ENCODE measurements at regions not wholly inside any gene's neighbourhood (a gene's known extent, or its start where the extent isn't known, plus 50 kb on each side); places are given as distances from the start of the nearest gene placed in this dataset.
A peak's percentile ranks its signal among the peaks of the same experiment; 100 is the strongest.
"Not testable (repeated sequence)": the region's sequence is repeated elsewhere in the genome, so short reads cannot be mapped to it uniquely, and the experiment has no call there.

DNA sequence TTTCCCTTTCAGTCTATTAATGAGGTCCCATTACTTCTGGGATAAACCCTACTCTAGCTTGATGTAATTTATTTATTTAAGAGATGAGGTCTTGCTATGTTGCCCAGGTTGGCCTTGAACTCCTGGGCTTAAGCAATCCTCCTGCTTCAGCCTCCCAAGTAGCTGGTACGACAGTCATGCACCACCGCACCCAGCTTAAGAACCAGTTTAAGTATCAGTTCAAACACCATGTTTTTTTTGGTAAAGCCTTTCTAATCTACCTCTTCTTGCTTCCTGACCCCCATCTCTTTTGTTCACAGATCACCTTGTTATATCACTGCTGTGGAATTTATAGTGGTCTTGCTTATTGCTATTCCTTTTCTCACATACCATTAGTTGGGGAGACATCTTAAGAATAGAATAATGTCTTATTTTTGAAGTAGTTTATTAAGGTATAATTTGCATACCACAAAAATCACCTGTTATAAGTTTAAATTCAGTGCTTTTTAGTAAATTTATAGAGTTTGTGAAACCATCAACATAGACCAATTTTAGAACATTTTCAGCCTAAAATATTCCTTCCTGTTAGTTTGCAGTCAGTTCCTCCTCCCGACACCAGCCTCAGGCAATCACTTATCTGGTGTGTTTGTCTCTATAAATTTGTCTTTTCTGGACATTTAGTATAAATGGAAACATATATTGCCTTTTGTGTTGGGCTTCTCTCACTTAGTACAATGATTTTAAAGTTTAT, 257.9 kb downstream of the PDCD6IP start:
- DNase-seq (ENCODE audit: low spot score), result no peak
- no peak for FAIRE-seq

DNA sequence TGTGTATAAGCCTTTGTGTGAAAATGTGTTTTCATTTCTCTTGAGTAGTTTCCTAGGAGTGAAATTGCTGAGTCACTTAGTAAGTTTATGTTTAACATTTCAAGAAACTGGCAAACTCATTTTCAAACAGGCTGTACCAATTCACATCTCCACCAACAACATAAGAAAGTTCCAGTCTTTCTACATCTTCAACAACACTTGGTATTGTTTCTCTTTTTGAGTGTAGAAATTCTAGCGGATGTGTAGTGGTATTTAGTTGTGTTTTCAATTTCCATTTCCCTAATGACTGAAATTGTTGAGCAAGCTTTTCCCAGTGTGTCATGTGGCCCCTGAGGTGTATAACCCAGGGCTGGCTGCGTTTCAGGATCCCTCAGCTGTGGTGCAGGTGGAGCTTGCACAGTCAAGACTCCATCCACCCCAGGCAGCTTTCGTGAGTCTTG, 258.5 kb downstream of the PDCD6IP start:
- peak; percentile 12 for DNase-seq (ENCODE audit: low spot score)
- FAIRE-seq, result peak; percentile 62

DNA sequence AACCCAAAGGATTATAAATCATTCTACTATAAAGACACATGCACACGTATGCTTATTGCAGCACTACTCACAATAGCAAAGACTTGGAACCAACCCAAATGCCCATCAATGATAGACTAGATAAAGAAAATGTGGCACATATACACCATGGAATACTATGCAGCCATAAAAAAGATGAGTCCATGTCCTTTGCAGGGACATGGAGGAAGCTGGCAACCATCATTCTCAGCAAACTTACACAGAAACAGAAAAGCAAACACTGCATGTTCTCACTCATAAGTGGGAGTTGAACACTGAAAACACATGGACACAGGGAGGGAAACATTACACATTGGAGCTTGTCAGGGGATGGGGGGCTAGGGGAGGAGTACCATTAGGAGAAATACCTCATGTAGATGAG, 262.6 kb downstream of the PDCD6IP start:
- FAIRE-seq; DNase-seq (ENCODE audit: low spot score): not testable (repeated sequence)

DNA sequence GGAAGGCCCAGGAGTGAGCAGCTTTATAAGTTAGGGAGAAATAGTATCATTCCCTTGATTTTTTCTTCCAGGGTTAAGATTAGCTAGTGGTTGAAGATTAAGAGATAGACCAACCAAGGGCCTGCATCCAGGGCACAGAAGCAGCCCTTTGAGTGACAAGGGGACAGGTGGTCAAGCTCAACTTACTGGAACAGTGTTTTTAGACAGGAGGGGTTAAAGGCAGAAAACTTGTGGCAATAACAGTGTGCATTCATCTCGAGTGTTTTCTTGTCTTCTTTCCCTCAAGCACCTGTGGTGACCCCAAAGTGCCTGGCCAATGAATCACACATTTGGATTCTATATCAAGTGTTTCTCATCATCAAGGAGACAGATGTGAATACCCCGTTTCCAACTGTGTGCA, 267.5 kb downstream of the PDCD6IP start:
- FAIRE-seq (no peak), DNase-seq (ENCODE audit: low spot score) (no peak)

DNA sequence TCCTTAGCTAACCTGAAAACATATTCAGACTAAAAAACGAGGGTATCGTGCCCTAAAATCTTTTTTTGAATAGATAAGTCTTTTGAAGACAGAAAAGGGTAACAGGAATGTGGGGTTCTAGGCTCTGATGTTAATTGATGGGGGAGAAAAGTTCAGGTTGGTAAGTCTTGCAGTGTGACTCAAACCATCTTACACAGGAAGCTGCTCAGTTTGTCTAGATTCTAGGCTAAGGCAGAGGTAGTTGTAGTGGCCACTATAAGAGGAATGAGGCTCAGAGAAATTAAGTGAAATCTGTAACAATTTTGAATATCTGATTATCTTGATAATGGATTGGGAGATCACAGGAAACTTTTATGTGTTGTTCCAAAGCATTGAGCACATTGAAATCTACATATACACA, 267.9 kb downstream of the PDCD6IP start:
- no peak for FAIRE-seq

DNA sequence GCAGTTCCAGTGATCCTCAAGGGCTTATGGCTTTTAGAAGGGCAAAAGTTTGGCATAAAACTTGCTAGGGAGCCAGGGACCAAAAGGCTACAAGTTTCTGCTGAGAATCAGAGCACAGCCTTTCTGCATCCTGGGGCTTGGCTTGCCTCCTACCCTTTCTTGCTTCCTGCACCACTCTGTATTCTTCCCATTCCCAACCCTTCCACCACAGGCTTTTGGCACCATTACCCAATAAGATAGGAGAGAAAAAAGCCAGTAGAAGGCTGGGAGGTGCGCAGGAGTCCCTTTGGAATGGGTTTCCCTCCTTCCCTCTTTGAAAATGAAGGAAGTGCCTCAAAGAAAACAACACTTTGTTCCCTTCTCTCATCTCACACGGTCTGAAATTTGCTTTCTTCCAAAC, 268.6 kb downstream of the PDCD6IP start:
- FAIRE-seq (no peak), DNase-seq (ENCODE audit: low spot score) (no peak)

More for the DNA sequence above, 267.9 kb downstream of the PDCD6IP start:
- no peak for DNase-seq (ENCODE audit: low spot score)

DNA sequence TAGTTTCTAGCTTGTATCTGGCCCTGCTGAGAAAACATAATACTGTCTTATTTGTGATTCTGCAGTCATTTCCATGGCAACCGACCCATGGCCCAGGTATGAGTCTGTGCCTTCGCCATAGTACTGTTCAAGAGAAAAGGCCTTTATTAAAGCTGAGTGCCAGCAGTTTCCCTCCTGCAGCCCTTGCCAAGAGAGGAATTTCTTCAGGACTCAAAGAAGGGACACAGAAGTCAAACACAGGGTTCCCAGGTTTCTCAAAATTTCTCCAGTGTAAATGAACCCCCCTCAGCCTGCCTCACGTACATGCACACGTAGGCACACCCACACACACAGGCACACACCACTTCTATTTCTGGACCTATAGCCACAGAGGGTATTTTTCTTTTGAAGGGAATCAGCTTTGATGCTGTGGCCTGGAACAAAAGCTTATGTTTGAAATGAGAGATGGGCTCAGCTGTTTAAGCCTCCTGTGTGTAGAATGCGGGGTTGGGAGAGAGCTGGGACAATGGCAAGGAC, 269.2 kb downstream of the PDCD6IP start:
- no peak for DNase-seq (ENCODE audit: low spot score)
- FAIRE-seq, result no peak

DNA sequence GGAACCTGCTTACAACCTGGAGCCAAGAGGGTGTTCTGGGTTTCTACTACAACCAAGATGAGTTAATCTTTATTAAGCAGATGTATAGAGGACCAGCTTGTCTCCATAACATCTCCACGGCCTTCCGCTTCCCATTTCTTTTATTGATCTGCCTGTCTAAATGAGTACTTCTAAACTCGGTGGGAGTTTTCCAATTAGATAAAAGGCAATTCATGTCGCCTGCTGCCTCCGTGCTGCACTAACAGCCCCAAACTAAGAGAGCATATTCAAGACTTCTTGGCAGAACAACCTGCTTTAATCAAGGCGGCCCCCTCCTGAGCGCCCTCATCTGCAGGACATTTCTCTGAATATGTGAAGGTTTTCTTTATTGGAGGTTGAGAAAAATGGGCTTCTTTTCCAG, 270.1 kb downstream of the PDCD6IP start:
- DNase-seq (ENCODE audit: low spot score) (no peak), FAIRE-seq (no peak)

DNA sequence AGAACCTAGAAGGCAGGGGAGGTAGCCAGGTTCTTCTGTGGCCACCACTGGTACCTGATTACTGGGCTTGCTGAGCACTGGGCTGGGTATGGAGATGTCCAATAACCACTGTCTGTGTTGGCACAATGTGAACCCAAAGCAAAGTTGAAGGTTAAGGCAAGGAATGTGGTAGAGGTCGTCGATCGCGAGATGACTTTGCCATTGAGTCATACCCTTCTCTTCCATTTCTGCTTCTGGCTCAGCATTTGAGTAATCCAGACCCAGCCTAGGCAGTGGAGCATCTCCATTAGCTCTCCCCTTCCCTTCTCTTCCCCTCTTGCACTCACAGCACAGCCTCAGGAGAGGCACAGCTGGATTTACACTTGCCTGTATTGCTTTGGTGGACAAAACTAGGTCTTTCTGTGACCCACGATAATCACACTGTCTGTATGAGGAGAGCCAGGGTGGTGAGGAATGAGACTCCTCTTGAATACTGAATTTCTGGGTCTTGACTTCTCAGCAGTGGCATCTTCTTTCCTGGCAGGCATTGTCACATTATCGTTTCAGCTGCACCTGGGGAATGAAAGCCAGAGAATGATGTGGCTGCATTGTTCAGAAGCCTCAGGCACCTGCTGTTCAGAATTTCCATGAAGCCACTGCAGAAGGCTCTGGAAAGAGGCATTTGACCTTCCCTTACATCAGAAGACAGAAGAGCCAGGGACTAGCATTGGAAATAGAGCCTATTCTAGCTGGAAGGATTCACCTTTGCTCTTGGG, 272.6 kb downstream of the PDCD6IP start:
- DNase-seq (ENCODE audit: low spot score), result no peak
- no peak for FAIRE-seq

DNA sequence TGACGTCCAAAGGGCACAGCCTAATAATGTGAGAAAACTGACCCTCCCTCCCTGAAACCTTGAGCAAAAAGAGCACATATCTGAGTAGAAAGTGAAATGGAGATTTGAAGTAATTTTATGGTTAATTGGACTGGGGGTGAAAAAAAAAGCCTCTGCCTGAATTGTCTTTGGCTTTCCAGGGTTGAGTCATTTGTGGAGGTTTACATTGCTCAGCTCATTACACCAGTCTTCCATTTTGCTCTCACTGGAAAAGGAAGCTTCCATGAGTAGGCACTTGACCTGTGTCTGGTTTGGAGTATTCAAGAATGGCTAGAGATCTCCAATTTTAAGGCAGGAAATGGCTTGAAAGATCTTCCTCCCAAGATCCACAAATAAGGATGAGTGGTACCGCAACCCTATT, 273.9 kb downstream of the PDCD6IP start:
- FAIRE-seq (no peak), DNase-seq (ENCODE audit: low spot score) (no peak)

DNA sequence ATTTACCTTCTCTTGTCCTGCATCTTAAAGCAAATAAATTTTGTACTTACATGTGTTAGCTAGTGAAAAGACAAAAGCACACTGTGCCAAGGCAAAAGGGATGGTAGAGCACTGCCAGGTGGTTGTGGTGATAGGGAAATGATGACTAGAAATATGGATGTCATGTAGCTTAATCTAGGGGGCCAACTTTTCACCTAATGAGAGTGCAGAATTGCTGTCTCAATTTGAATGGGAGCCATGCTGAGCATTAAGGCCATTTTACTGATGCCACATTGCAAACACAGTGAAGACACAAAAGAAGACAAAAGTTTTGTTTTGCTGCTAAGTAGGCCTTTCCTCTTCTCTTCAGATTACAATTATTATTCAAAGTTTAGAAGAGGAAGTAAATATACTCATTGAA, 274.7 kb downstream of the PDCD6IP start:
- no peak for FAIRE-seq
- DNase-seq (ENCODE audit: low spot score), result no peak

DNA sequence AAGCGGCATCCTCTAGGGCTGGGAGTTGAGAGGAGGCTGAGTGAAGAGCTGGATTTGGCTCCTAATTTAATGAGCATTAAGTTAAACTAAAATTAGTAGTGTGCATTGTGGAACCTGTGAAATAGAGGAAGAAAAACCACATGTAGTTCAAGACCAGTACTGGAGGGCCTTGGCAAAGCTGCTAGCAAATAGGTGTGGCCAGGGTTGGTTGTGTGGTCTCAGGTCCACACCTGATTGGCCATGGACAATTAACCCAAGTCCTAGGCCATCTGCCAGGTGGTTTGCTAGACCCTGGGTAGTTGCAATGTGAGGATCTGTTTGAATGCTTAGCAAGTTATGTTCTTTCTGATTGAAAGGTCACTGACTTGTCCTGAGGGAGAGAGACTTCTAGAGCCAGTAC, 275.5 kb downstream of the PDCD6IP start:
- DNase-seq (ENCODE audit: low spot score), result no peak
- FAIRE-seq, result no peak

DNA sequence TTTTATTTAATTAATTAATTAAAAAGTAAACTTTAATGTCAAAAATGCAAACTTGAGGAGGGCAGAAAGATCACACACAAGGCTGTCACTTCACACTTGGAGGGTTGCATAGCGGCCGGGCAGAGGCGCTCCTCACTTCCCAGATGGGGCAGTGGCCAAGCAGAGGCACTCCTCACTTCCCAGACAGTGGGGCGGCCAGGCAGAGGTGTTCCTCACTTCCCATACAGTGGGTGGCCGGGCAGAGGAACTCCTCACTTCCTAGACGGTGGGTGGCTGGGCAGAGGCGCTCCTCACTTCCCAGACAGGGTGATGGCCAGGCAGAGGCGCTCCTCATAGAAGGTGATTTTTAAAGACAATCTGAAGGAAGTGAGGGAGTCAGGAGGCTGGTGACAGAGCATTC, 277.5 kb downstream of the PDCD6IP start:
- no peak for FAIRE-seq

DNA sequence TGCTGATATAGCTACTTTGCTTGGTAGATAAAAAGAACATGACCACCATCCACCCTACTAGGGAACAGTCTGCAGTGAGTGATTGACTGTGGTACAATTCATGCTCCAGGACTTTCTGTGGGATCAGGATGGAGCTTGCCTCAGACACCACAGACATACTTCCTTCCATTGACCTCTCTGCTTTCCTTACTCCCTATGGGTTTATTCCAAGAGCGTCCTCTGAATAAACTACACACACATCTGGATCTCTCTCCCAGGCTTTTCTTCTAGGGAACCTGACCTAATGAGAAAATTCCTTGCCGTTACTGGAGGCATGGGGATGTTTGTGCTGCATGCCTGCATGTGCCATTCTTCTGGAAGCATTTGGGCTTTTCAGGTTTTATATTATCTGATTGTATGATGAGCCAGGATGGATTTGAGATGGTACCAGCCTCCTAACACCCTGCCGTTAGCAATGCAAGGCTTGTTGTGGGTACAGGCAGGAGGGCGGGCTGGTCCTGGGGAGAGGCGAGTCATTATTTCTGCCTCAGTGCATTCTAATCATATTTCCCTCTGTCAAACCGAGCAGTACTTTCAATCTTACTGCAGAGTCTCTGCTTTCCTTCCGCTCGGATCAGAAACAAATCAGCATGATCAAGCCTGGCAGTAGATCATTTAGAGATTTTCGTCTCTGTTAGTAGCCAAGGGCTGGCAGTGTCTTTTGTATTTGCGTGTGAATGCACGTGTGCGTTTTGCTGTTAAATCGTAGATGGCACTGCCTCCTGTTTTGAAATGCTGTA, 279.2 kb downstream of the PDCD6IP start:
- FAIRE-seq (no peak), DNase-seq (ENCODE audit: low spot score) (no peak)

More for the DNA sequence above, 277.5 kb downstream of the PDCD6IP start:
- no peak for DNase-seq (ENCODE audit: low spot score)

DNA sequence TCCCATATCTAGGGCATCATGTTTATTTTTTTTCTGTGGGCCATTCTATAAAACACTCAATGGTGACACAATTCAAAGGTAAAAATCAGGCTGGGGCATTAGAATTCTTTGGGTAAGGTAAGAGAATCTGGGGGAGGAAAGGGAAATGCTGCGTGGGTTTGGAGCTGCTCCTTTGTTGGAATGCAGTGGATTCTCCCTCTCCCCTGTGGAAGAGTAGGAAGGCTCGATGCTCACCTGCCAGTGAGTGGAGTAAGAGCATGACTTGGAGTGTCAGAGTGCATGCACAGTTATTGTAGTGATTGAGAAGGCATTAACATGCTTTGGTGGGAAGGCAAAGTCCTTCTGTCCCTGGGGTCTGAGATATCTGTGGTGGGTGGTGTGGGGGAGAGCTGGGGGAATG, 280.0 kb downstream of the PDCD6IP start:
- FAIRE-seq (no peak), DNase-seq (ENCODE audit: low spot score) (no peak)

DNA sequence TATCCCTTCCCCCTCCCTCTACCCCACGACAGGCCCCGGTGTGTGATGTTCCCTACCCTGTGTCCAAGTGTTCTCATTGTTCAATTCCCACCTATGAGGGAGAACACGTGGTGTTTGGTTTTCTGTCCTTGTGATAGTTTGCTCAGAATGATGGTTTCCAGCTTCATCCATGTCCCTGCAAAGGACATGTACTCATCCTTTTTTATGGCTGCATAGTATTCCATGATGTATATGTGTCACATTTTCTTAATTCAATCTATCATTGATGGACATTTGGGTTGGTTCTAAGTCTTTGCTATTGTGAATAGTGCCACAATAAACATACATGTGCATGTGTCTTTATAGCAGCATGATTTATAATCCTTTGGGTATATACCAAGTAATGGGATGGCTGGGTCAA, 281.4 kb downstream of the PDCD6IP start:
- not testable (repeated sequence) for FAIRE-seq; DNase-seq (ENCODE audit: low spot score)

DNA sequence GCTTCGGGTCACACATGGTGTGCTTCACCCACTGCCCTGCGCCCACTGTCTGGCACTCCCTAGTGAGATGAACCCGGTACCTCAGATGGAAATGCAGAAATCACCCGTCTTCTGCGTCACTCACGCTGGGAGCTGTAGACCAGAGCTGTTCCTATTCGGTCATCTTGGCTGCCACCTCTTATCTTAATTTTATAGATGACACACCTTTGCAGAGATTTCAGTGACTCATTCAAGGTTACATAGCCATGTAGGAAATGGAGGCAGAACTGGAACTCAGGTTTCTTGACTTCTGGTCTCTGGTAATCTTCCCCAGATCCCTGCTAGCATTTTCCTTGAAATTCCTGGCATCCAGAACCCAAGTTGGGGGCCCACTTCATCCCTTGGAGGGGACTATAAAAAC, 291.9 kb downstream of the PDCD6IP start:
- FAIRE-seq; DNase-seq (ENCODE audit: low spot score): not testable (repeated sequence)

DNA sequence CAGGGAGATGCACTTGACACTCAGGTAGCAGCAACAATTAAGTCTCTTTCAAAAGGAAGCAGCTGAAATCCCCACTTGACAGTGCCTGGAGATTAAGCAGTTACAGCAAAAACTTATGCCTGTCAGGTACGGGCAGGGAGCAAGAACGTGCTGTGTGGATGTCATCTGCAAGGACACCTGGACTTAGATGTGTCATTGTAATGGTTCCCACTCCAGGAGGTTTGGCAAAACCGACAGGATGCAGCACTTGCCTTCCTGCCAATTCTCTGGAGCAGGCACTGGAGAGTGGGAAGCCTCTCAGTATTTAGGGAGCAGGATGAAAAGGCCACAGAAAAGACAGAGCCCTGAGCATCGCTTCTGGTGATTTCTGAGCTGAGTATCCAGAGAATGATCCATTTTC, 292.4 kb downstream of the PDCD6IP start:
- DNase-seq (ENCODE audit: low spot score), result no peak
- no peak for FAIRE-seq

DNA sequence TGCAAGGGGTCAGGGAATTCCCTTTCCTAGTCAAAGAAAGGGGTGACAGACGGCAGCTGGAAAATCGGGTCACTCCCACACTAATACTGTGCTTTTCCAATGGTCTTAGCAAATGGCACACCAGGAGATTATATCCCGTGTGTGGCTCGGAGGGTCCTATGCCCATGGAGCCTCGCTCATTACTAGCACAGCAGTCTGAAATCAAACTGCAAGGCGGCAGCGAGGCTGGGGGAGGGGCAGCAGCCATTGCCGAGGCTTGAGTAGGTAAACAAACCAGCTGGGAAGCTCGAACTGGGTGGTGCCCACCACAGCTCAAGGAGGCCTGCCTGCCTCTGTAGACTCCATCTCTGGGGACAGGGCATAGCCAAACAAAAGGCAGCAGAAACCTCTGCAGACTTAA, 295.9 kb downstream of the PDCD6IP start:
- not testable (repeated sequence) for FAIRE-seq; DNase-seq (ENCODE audit: low spot score)

DNA sequence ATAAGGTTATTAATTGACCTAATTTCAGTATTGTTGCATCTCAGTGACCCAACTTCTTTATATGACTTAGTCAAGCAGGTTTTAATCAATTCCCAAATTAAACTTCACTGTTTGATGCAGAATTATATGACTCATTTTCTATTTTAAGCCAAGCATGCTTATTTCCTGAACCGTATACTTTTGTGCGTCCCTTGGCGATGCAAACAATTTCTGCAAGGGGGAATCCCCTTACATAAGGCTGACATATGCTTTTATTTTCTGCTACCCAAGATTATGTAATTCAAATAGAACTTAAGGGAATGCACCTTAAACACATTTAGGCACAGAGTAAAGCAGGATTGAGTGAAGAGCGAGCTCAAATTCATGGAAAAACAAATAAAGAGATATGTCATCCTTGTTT, 303.9 kb downstream of the PDCD6IP start:
- DNase-seq (ENCODE audit: low spot score), result no peak
- FAIRE-seq, result no peak

DNA sequence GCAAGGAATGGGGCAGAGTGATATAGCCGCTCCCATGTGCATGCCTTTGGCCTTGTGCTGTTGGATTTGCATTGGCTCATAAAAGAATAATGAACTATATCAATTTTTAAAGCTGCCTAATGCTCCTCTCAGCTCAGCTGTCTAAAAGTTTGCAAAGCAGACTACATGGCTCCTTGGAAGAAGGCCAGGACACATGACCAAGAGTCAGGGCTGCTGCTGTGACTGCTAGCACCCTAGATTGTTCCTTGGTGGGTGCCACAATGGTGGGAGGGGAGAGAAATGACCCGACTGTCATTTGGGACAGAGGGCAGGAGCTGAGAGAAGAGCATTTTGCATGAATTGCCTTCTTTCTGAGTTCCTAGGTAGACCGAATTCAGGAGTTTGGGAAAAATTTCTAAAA, 307.9 kb downstream of the PDCD6IP start:
- FAIRE-seq (no peak), DNase-seq (ENCODE audit: low spot score) (no peak)

DNA sequence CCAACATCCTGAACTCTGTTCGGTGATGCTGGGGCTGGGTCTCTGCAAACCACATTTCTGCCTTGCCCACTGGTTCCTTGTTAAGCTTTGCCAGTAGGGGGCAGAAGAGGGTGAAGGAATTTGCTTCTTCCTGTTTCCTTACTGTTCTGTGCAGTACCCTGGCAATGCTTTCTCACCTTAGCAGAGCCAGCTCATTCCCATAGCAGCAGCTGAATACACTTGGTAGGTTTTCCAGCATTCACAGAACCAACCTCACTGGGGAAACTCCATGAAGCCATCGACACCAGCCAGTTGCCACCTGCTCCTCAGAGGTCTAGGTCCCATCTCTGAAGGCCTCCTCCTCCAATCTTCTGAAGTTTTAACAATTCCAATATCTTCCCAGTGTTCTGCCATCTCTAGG, 308.4 kb downstream of the PDCD6IP start:
- DNase-seq (ENCODE audit: low spot score) (no peak), FAIRE-seq (no peak)

Measured in RCC 7860 (cell line).